ENCODE measurements at regions not wholly inside any gene's neighbourhood (a gene's known extent, or its start where the extent isn't known, plus 50 kb on each side); places are given as distances from the start of the nearest gene placed in this dataset.

GRCh38 chr10:10138685-10139084 is 879.0 kb upstream of the CELF2 start:
- Histone ChIP-seq H3K36me3 (ENCODE audit: low read depth) (no peaks in the 10 kb centered on the region), H3K79me2 (ENCODE audit: insufficient read depth) (no peaks in the 10 kb centered on the region), H3K27me3 (replicated peaks; ENCODE audit: insufficient read depth) (no peaks in the 10 kb centered on the region), H3K4me3 (peak overlapping the region; percentile 66), H3K9me2 (ENCODE audit: insufficient read depth) (no peaks in the 10 kb centered on the region), H2AFZ (peak overlapping the region; percentile 83), H3F3A (ENCODE audit: insufficient read depth) (no peaks in the 10 kb centered on the region), H3K27ac (no peak overlapping the region), H3K9me3 (ENCODE audit: low read depth) (no peaks in the 10 kb centered on the region), H4K20me1 (ENCODE audit: insufficient read depth) (no peaks in the 10 kb centered on the region), H3K4me1 (ENCODE audit: insufficient read depth) (no peaks in the 10 kb centered on the region), H3K9ac (peak overlapping the region; percentile 61), H3K4me2 (ENCODE audit: unreplicated experiment) (peak overlapping the region; percentile 75)
- no peak for TF ChIP-seq EZH2 (IDR thresholded peaks at IDR 0.05; ENCODE audit: insufficient read depth, poor library complexity, severe bottlenecking)
- no peak for TF ChIP-seq EZH2phosphoT487 (IDR thresholded peaks at IDR 0.05; ENCODE audit: insufficient read depth, low read depth)
- WGBS, 2 experiments (ENCODE audit: low coverage in 1 of 2, low lambda C conversion rate in 2 of 2, missing lambda C conversion rate in 2 of 2): 19 to 22% methylated on average over 2 of the region's 2 CpGs
- in situ Hi-C loops (cut with MboI): no loop called here
- peak; percentile 16 for DNase-seq

- in situ Hi-C loops (cut with MboI): no loop called here
- Histone ChIP-seq H3K36me3 (ENCODE audit: low read depth) (no peaks in the 10 kb centered on the region), H3K79me2 (ENCODE audit: insufficient read depth) (no peaks in the 10 kb centered on the region), H3K4me1 (ENCODE audit: insufficient read depth) (no peaks in the 10 kb centered on the region), H3K4me3 (no peak overlapping the region), H3K9ac (no peak overlapping the region), H2AFZ (no peak overlapping the region), H3K27me3 (replicated peaks; ENCODE audit: insufficient read depth) (no peaks in the 10 kb centered on the region), H3K27ac (no peak overlapping the region), H3K9me3 (ENCODE audit: low read depth) (no peaks in the 10 kb centered on the region), H4K20me1 (ENCODE audit: insufficient read depth) (no peaks in the 10 kb centered on the region), H3K4me2 (ENCODE audit: unreplicated experiment) (no peak overlapping the region), H3K9me2 (ENCODE audit: insufficient read depth) (no peaks in the 10 kb centered on the region), H3F3A (ENCODE audit: insufficient read depth) (no peaks in the 10 kb centered on the region)
- no peak for DNase-seq
- WGBS, 2 experiments (ENCODE audit: low coverage in 1 of 2, low lambda C conversion rate in 2 of 2, missing lambda C conversion rate in 2 of 2): 49 to 59% methylated on average over 4 of the region's 4 CpGs
- TF ChIP-seq EZH2 (IDR thresholded peaks at IDR 0.05; ENCODE audit: insufficient read depth, poor library complexity, severe bottlenecking) (no peak), EZH2phosphoT487 (IDR thresholded peaks at IDR 0.05; ENCODE audit: insufficient read depth, low read depth) (no peak)
Observed at GRCh38 chr10:10141782-10142382, 875.8 kb upstream of the CELF2 start.

GRCh38 chr10:10146604-10147003 is 871.1 kb upstream of the CELF2 start:
- no peaks in the 10 kb centered on the region for H3F3A ChIP-seq (ENCODE audit: insufficient read depth)
- H3K4me1 ChIP-seq (ENCODE audit: insufficient read depth): no peaks in the 10 kb centered on the region
- no peak overlapping the region for H3K27ac ChIP-seq
- 50 to 55% methylated on average over 4 of the region's 4 CpGs for WGBS, 2 experiments (ENCODE audit: low coverage in 1 of 2, low lambda C conversion rate in 2 of 2, missing lambda C conversion rate in 2 of 2)
- in situ Hi-C loops (cut with MboI): no loop called here
- no peaks in the 10 kb centered on the region for H3K9me3 ChIP-seq (ENCODE audit: low read depth)
- no peak overlapping the region for H3K4me2 ChIP-seq (ENCODE audit: unreplicated experiment)
- TF ChIP-seq EZH2 (IDR thresholded peaks at IDR 0.05; ENCODE audit: insufficient read depth, poor library complexity, severe bottlenecking) (no peak), EZH2phosphoT487 (IDR thresholded peaks at IDR 0.05; ENCODE audit: insufficient read depth, low read depth) (no peak)
- H3K4me3 ChIP-seq: no peak overlapping the region
- no peak overlapping the region for H2AFZ ChIP-seq
- no peaks in the 10 kb centered on the region for H3K9me2 ChIP-seq (ENCODE audit: insufficient read depth)
- no peak for DNase-seq
- no peaks in the 10 kb centered on the region for H3K79me2 ChIP-seq (ENCODE audit: insufficient read depth)
- H3K36me3 ChIP-seq (ENCODE audit: low read depth): no peaks in the 10 kb centered on the region
- H4K20me1 ChIP-seq (ENCODE audit: insufficient read depth): no peaks in the 10 kb centered on the region
- H3K9ac ChIP-seq: no peak overlapping the region
- H3K27me3 ChIP-seq (replicated peaks; ENCODE audit: insufficient read depth): no peaks in the 10 kb centered on the region

- Histone ChIP-seq H3K27me3 (replicated peaks; ENCODE audit: insufficient read depth) (no peaks in the 10 kb centered on the region), H3K79me2 (ENCODE audit: insufficient read depth) (no peaks in the 10 kb centered on the region), H3F3A (ENCODE audit: insufficient read depth) (no peaks in the 10 kb centered on the region), H2AFZ (no peak overlapping the region), H3K27ac (no peak overlapping the region), H3K9ac (no peak overlapping the region), H4K20me1 (ENCODE audit: insufficient read depth) (no peaks in the 10 kb centered on the region), H3K9me2 (ENCODE audit: insufficient read depth) (no peaks in the 10 kb centered on the region), H3K36me3 (ENCODE audit: low read depth) (no peaks in the 10 kb centered on the region), H3K4me3 (no peak overlapping the region), H3K4me2 (ENCODE audit: unreplicated experiment) (no peak overlapping the region), H3K9me3 (ENCODE audit: low read depth) (no peaks in the 10 kb centered on the region), H3K4me1 (ENCODE audit: insufficient read depth) (no peaks in the 10 kb centered on the region)
- DNase-seq: no peak
- in situ Hi-C loops (cut with MboI): no loop called here
- TF ChIP-seq EZH2phosphoT487 (IDR thresholded peaks at IDR 0.05; ENCODE audit: insufficient read depth, low read depth) (no peak), EZH2 (IDR thresholded peaks at IDR 0.05; ENCODE audit: insufficient read depth, poor library complexity, severe bottlenecking) (no peak)
- WGBS, 2 experiments (ENCODE audit: low coverage in 1 of 2, low lambda C conversion rate in 2 of 2, missing lambda C conversion rate in 2 of 2): 0% methylated on average over 1 of the region's 1 CpG
Observed at GRCh38 chr10:10149899-10150298, 867.8 kb upstream of the CELF2 start.
